ENCODE measurements at regions not wholly inside any gene's neighbourhood (a gene's known extent, or its start where the extent isn't known, plus 50 kb on each side); places are given as distances from the start of the nearest gene placed in this dataset.
"Not testable (repeated sequence)": the region's sequence is repeated elsewhere in the genome, so short reads cannot be mapped to it uniquely, and the experiment has no call there.

- H3K4me3 Mint-ChIP-seq (ENCODE audit: low read depth), result no peak overlapping the region
- H3K9me3 Mint-ChIP-seq (ENCODE audit: low read depth), result no peaks in the 10 kb centered on the region
- H3K27ac Mint-ChIP-seq, result no peak overlapping the region
- peaks cover 2% of the 10 kb centered on the region for H3K27me3 Mint-ChIP-seq
- TF ChIP-seq CTCF (IDR thresholded peaks at IDR 0.05; ENCODE audit: unreplicated experiment), result no peak
- H3K36me3 Mint-ChIP-seq (ENCODE audit: insufficient read depth), result no peaks in the 10 kb centered on the region
- peaks cover 5% of the 10 kb centered on the region for H3K4me1 Mint-ChIP-seq (ENCODE audit: low read depth)
- no peak for DNase-seq (ENCODE audit: low spot score, unreplicated experiment)
Measured at GRCh38 chr3:162718697-162719096, 1222.1 kb downstream of the OTOL1 start.

DNA sequence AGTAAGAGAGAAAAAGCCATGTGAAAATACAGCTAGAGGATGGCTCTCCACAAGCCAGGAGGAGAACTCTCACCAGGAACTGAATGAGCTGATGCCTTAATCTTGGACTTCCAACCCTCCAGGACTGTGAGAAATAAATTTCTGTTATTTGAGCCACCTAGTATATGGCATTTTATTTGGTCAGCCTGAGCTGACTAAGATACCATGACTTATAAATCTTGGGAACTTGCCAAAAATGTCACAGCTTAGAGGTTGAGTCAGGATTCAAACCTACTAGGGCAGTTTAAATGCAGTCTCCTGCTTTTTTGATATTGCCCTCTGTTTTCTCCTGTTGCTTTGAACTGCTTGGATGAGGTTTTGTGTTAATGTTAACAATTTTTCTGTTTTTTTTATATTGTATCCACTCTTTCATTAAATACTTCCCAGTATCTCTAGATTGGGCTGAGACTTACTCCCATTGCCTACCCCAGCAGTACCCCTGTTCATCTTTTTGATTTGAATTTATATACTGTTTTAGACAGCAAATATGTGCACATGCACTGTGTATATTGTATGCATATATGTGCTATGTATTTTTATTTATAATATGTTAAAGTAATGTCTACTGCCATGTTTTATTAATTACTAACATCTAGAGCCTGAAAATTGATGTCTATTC lies 1223.2 kb downstream of the OTOL1 start:
- peaks cover 5% of the 10 kb centered on the region for H3K4me1 Mint-ChIP-seq (ENCODE audit: low read depth)
- H3K27me3 Mint-ChIP-seq, result peaks cover 2% of the 10 kb centered on the region
- no peak overlapping the region for H3K27ac Mint-ChIP-seq
- no peaks in the 10 kb centered on the region for H3K36me3 Mint-ChIP-seq (ENCODE audit: insufficient read depth)
- DNase-seq (ENCODE audit: low spot score, unreplicated experiment), result no peak
- no peak overlapping the region for H3K4me3 Mint-ChIP-seq (ENCODE audit: low read depth)
- no peaks in the 10 kb centered on the region for H3K9me3 Mint-ChIP-seq (ENCODE audit: low read depth)
- no peak for TF ChIP-seq CTCF (IDR thresholded peaks at IDR 0.05; ENCODE audit: unreplicated experiment)

DNA sequence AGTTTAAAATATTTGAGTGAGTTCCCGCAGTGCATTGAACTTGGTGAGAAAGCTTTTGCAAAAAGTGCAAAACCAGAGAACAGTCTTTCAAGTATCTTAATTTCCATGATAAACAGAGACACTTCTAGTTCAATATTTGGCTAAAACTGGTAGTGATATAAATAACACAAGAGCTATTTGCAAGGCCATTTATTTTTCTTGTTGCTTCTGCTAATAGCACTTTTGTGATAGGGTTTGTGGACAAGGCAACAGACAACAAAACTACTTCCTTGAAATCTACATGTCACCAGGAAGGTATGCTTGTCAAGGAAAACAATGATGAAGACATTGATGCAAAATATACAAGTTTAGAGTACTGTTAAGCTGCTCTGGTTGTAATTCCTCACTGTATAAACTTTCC lies 1225.1 kb downstream of the OTOL1 start:
- no peak for TF ChIP-seq CTCF (IDR thresholded peaks at IDR 0.05; ENCODE audit: unreplicated experiment)
- H3K9me3 Mint-ChIP-seq (ENCODE audit: low read depth), result no peaks in the 10 kb centered on the region
- no peak for DNase-seq (ENCODE audit: low spot score, unreplicated experiment)
- no peaks in the 10 kb centered on the region for H3K36me3 Mint-ChIP-seq (ENCODE audit: insufficient read depth)
- H3K27ac Mint-ChIP-seq, result no peak overlapping the region
- H3K4me1 Mint-ChIP-seq (ENCODE audit: low read depth), result peaks cover 5% of the 10 kb centered on the region
- H3K4me3 Mint-ChIP-seq (ENCODE audit: low read depth), result no peak overlapping the region
- peaks cover 2% of the 10 kb centered on the region for H3K27me3 Mint-ChIP-seq

GRCh38 chr3:162722337-162722736 lies 1225.7 kb downstream of the OTOL1 start:
- no peak for TF ChIP-seq CTCF (IDR thresholded peaks at IDR 0.05; ENCODE audit: unreplicated experiment)
- no peaks in the 10 kb centered on the region for H3K9me3 Mint-ChIP-seq (ENCODE audit: low read depth)
- peaks cover 5% of the 10 kb centered on the region for H3K4me1 Mint-ChIP-seq (ENCODE audit: low read depth)
- no peak for DNase-seq (ENCODE audit: low spot score, unreplicated experiment)
- peaks cover 2% of the 10 kb centered on the region for H3K27me3 Mint-ChIP-seq
- H3K4me3 Mint-ChIP-seq (ENCODE audit: low read depth), result no peak overlapping the region
- no peaks in the 10 kb centered on the region for H3K36me3 Mint-ChIP-seq (ENCODE audit: insufficient read depth)
- no peak overlapping the region for H3K27ac Mint-ChIP-seq

- not testable (repeated sequence) for H3K4me1 Mint-ChIP-seq (ENCODE audit: low read depth); H3K27me3 Mint-ChIP-seq; H3K36me3 Mint-ChIP-seq (ENCODE audit: insufficient read depth); H3K9me3 Mint-ChIP-seq (ENCODE audit: low read depth); H3K4me3 Mint-ChIP-seq (ENCODE audit: low read depth); H3K27ac Mint-ChIP-seq; DNase-seq (ENCODE audit: low spot score, unreplicated experiment)
Measured at GRCh38 chr3:162722796-162723195, 1226.2 kb downstream of the OTOL1 start.

- TF ChIP-seq CTCF (IDR thresholded peaks at IDR 0.05; ENCODE audit: unreplicated experiment), result no peak
- Mint-ChIP-seq H3K4me3 (ENCODE audit: low read depth) (no peak overlapping the region), H3K9me3 (ENCODE audit: low read depth) (peaks cover 10% of the 10 kb centered on the region), H3K36me3 (ENCODE audit: insufficient read depth) (no peaks in the 10 kb centered on the region), H3K27me3 (no peaks in the 10 kb centered on the region), H3K4me1 (ENCODE audit: low read depth) (no peaks in the 10 kb centered on the region), H3K27ac (no peak overlapping the region)
- no peak for DNase-seq (ENCODE audit: low spot score, unreplicated experiment)
Measured at GRCh38 chr3:162729686-162730085, 1233.1 kb downstream of the OTOL1 start.

GRCh38 chr3:162731961-162732360 lies 1235.4 kb downstream of the OTOL1 start:
- H3K4me1 Mint-ChIP-seq (ENCODE audit: low read depth); H3K36me3 Mint-ChIP-seq (ENCODE audit: insufficient read depth); H3K27me3 Mint-ChIP-seq; DNase-seq (ENCODE audit: low spot score, unreplicated experiment); H3K4me3 Mint-ChIP-seq (ENCODE audit: low read depth); H3K27ac Mint-ChIP-seq: not testable (repeated sequence)
- peaks cover 10% of the 10 kb centered on the region for H3K9me3 Mint-ChIP-seq (ENCODE audit: low read depth)

Measured in progenitor cell of endocrine pancreas (in vitro differentiated cells).